KMS-11 (cell line): ENCODE measurements at regions not wholly inside any gene's neighbourhood (a gene's known extent, or its start where the extent isn't known, plus 50 kb on each side); places are given as distances from the start of the nearest gene placed in this dataset.

Experiments
- H2AFZ ChIP-seq: fragments of 200-600 bp; sonication (generic); 2 replicates; pipeline ENCODE4 v1.6.1; 2016; ENCODE audit warnings: antibody characterized with exemption, mixed run types, low read depth
- H3K27ac ChIP-seq: fragments of 200-600 bp; sonication (generic); 2 replicates; pipeline ENCODE4 v1.6.1; 2016; ENCODE audit warnings: mild to moderate bottlenecking, mixed run types
- H3K27me3 ChIP-seq: fragments of 200-600 bp; sonication (generic); 2 replicates; pipeline ENCODE4 v1.6.1; 2017; ENCODE audit warnings: mild to moderate bottlenecking, low read depth, mixed run types, moderate library complexity; ENCODE audit not compliant: insufficient read depth
- H3K36me3 ChIP-seq: fragments of 200-600 bp; sonication (generic); 2 replicates; pipeline ENCODE4 v1.6.1; 2017; ENCODE audit warnings: mild to moderate bottlenecking, mixed run types; ENCODE audit not compliant: insufficient read depth
- H3K4me1 ChIP-seq: fragments of 200-600 bp; sonication (generic); 2 replicates; pipeline ENCODE4 v1.6.1; 2016; ENCODE audit warnings: mild to moderate bottlenecking, low read depth, mixed run types; ENCODE audit not compliant: poor library complexity, severe bottlenecking
- H3K4me2 ChIP-seq: fragments of 200-600 bp; sonication (generic); 2 replicates; pipeline ENCODE4 v1.7.0; 2016; ENCODE audit warnings: mild to moderate bottlenecking, mixed run types
- H3K4me3 ChIP-seq: fragments of 200-600 bp; sonication (generic); IDR thresholded peaks from 2 replicates; pipeline ENCODE4 v1.6.1; 2017; ENCODE audit warnings: low read depth, low read length, mixed read lengths; ENCODE audit not compliant: insufficient read depth
- H3K79me2 ChIP-seq: fragments of 200-600 bp; sonication (generic); 2 replicates; pipeline ENCODE4 v1.6.1; 2016; ENCODE audit warnings: low read depth, mixed run types; ENCODE audit not compliant: insufficient read depth
- H3K9ac ChIP-seq: fragments of 200-600 bp; sonication (generic); 2 replicates; pipeline ENCODE4 v1.6.1; 2016; ENCODE audit warnings: mild to moderate bottlenecking, mixed run types
- H4K20me1 ChIP-seq: fragments of 200-600 bp; sonication (generic); 2 replicates; pipeline ENCODE4 v1.6.1; 2016; ENCODE audit warnings: mild to moderate bottlenecking, mixed run types; ENCODE audit not compliant: insufficient read depth
- CTCF ChIP-seq: fragments of 200-600 bp; sonication (generic); conservative IDR thresholded peaks from 2 replicates; pipeline ENCODE4 v1.6.1; 2017; ENCODE audit warnings: low read depth, mild to moderate bottlenecking, antibody characterized with exemption, low read length, moderate library complexity, mixed read lengths

DNA sequence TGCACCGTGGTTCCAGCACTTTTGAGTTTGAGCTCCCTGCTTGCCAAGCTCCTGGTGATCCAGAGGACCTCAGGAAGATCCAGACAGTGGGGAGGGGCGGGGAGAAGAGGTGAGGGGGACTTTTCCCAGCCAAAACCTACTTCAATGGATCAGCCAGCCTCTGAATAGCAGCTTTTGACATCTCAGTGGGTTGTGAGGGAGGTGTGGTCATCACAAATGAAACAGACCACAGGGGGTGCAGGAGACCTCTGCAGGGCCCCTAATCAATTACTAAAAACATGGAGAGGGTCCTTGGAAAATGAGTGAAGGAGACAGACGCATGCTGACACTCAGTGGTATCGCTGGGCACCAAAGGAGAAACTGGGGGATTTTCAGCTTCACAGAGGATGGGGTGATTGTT lies 372.7 kb downstream of the ZNF521 start:
- no peak for TF ChIP-seq CTCF
- Histone ChIP-seq H3K36me3 (no peaks in the 10 kb centered on the region), H3K79me2 (no peaks in the 10 kb centered on the region), H3K27me3 (no peaks in the 10 kb centered on the region), H3K9ac (no peak overlapping the region), H4K20me1 (no peaks in the 10 kb centered on the region), H3K4me3 (no peak overlapping the region), H3K27ac (no peak overlapping the region), H2AFZ (no peak overlapping the region), H3K4me1 (no peaks in the 10 kb centered on the region), H3K4me2 (no peak overlapping the region)

DNA sequence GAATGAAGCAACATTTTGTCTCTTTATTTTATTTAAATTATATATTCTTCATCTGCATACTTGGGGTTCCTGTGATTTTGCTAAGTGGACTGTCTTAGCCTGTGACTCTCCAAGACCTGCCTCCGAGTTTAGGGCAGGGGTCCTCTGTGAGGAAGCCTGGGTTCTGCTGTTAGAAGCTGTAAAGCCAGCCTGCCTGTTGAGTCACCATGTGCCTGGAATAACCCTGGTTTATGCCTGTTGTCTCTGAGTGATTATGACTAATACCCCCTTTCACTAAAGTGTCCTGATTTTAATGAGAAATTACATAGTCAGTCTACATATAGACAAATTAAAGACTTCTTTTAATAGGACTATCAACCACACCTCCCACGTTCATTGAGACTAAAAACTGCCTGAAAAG lies 369.1 kb downstream of the ZNF521 start:
- Histone ChIP-seq H3K36me3 (no peaks in the 10 kb centered on the region), H2AFZ (no peak overlapping the region), H3K79me2 (no peaks in the 10 kb centered on the region), H3K27me3 (no peaks in the 10 kb centered on the region), H4K20me1 (no peaks in the 10 kb centered on the region), H3K4me2 (no peak overlapping the region), H3K4me1 (no peaks in the 10 kb centered on the region), H3K4me3 (no peak overlapping the region), H3K9ac (no peak overlapping the region), H3K27ac (no peak overlapping the region)
- TF ChIP-seq CTCF, result no peak

- Histone ChIP-seq H3K9ac (no peak overlapping the region), H3K4me1 (no peaks in the 10 kb centered on the region), H3K4me3 (no peak overlapping the region), H2AFZ (no peak overlapping the region), H3K36me3 (no peaks in the 10 kb centered on the region), H3K27me3 (no peaks in the 10 kb centered on the region), H4K20me1 (no peaks in the 10 kb centered on the region), H3K4me2 (no peak overlapping the region), H3K27ac (no peak overlapping the region), H3K79me2 (no peaks in the 10 kb centered on the region)
- TF ChIP-seq CTCF, result no peak
Observed at GRCh38 chr18:24983566-24984139, 368.3 kb downstream of the ZNF521 start.

DNA sequence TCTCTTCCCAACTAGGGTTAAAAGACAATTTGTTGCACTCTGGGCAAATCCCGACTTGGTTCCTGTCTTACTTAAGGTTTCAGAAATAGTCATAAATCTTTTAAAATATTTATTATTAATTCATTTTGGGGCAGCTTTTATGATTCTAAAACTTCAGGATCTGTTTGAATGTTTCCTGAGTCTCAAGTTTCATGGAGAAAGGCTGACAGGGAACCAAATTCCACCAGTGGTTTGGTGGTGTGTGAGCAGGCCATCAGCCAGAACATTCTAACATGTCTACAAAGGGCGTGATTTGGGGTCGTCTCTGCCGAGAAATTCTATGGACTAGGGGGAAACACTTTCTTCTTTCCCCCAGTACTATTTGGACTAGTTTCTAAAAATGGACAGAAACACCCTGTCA lies 366.4 kb downstream of the ZNF521 start:
- H3K4me2 ChIP-seq, result no peak overlapping the region
- no peaks in the 10 kb centered on the region for H3K79me2 ChIP-seq
- no peak for TF ChIP-seq CTCF
- no peak overlapping the region for H3K4me3 ChIP-seq
- H2AFZ ChIP-seq, result no peak overlapping the region
- H3K27me3 ChIP-seq, result no peaks in the 10 kb centered on the region
- no peak overlapping the region for H3K9ac ChIP-seq
- no peaks in the 10 kb centered on the region for H4K20me1 ChIP-seq
- H3K27ac ChIP-seq, result no peak overlapping the region
- no peaks in the 10 kb centered on the region for H3K36me3 ChIP-seq
- H3K4me1 ChIP-seq, result no peaks in the 10 kb centered on the region
